H9 (cell line): ENCODE measurements at regions not wholly inside any gene's neighbourhood (a gene's known extent, or its start where the extent isn't known, plus 50 kb on each side); places are given as distances from the start of the nearest gene placed in this dataset.

Experiments
- DNase-seq: peaks from one replicate; pipeline ENCODE4 v3.0.0-alpha.2; 2017
- H2AFZ ChIP-seq: one replicate; pipeline ENCODE4 v1.6.1; 2013; ENCODE audit warnings: mild to moderate bottlenecking, low read length, control low read depth, moderate library complexity
- H2AK5ac ChIP-seq: 2 replicates; pipeline ENCODE4 v1.6.1; 2013; ENCODE audit warnings: low read length, control low read depth, mixed read lengths; ENCODE audit not compliant: insufficient read length
- H2BK120ac ChIP-seq: one replicate; pipeline ENCODE4 v1.6.1; 2013; ENCODE audit warnings: low read depth, mild to moderate bottlenecking, low read length, control low read depth, inconsistent platforms; ENCODE audit not compliant: poor library complexity, severe bottlenecking
- H2BK12ac ChIP-seq: 2 replicates; pipeline ENCODE4 v1.6.1; 2013; ENCODE audit warnings: low read length, control low read depth, mixed read lengths, low read depth; ENCODE audit not compliant: insufficient read length
- H2BK15ac ChIP-seq: 2 replicates; pipeline ENCODE4 v1.6.1; 2013; ENCODE audit warnings: low read depth, low read length, control low read depth
- H2BK20ac ChIP-seq: one replicate; pipeline ENCODE4 v1.6.1; 2013; ENCODE audit warnings: low read depth, mild to moderate bottlenecking, low read length, control low read depth, inconsistent platforms; ENCODE audit not compliant: poor library complexity, severe bottlenecking
- H2BK5ac ChIP-seq: 2 replicates; pipeline ENCODE4 v1.6.1; 2013; ENCODE audit warnings: low read length, control low read depth, mixed read lengths; ENCODE audit not compliant: insufficient read length
- H3K14ac ChIP-seq: 2 replicates; pipeline ENCODE4 v1.6.1; 2013; ENCODE audit warnings: low read length, control low read depth; ENCODE audit not compliant: insufficient read depth
- H3K18ac ChIP-seq: 2 replicates; pipeline ENCODE4 v1.6.1; 2013; ENCODE audit warnings: low read depth, mild to moderate bottlenecking, mixed read lengths, low read length, control low read depth; ENCODE audit not compliant: insufficient read length
- H3K23ac ChIP-seq: 2 replicates; pipeline ENCODE4 v1.6.1; 2013; ENCODE audit warnings: low read length, control low read depth, mixed read lengths, low read depth; ENCODE audit not compliant: insufficient read length
- H3K23me2 ChIP-seq: 2 replicates; pipeline ENCODE4 v1.6.1; 2013; ENCODE audit warnings: low read depth, mild to moderate bottlenecking, mixed read lengths, low read length, control low read depth; ENCODE audit not compliant: insufficient read length, poor library complexity, severe bottlenecking
- H3K27ac ChIP-seq: 2 replicates; pipeline ENCODE4 v1.5.1; 2013; ENCODE audit warnings: low read length, control low read depth, mixed read lengths, low read depth; ENCODE audit not compliant: insufficient read length
- H3K27me3 ChIP-seq: 2 replicates; pipeline ENCODE4 v1.6.1; 2013; ENCODE audit warnings: low read length, control low read depth, inconsistent platforms; ENCODE audit not compliant: insufficient read depth
- H3K4ac ChIP-seq: 2 replicates; pipeline ENCODE4 v1.6.1; 2013; ENCODE audit warnings: low read depth, mild to moderate bottlenecking, control low read depth, inconsistent platforms, low read length, moderate library complexity
- H3K4me1 ChIP-seq: 2 replicates; pipeline ENCODE4 v1.6.1; 2013; ENCODE audit warnings: low read length, control low read depth, inconsistent platforms; ENCODE audit not compliant: insufficient read depth
- H3K4me2 ChIP-seq: 2 replicates; pipeline ENCODE4 v1.6.1; 2013; ENCODE audit warnings: low read length, control low read depth, mixed read lengths; ENCODE audit not compliant: insufficient read length, insufficient read depth
- H3K56ac ChIP-seq: 2 replicates; pipeline ENCODE4 v1.6.1; 2013; ENCODE audit warnings: low read depth, mild to moderate bottlenecking, mixed read lengths, low read length, control low read depth; ENCODE audit not compliant: insufficient read length
- H3K79me1 ChIP-seq: 2 replicates; pipeline ENCODE4 v1.6.1; 2013; ENCODE audit warnings: low read depth, mild to moderate bottlenecking, moderate library complexity, low read length, control low read depth, inconsistent platforms; ENCODE audit not compliant: insufficient read depth, poor library complexity, severe bottlenecking
- H3K79me2 ChIP-seq: 2 replicates; pipeline ENCODE4 v1.6.1; 2013; ENCODE audit warnings: low read length, control low read depth, inconsistent platforms; ENCODE audit not compliant: insufficient read depth
- H3K9ac ChIP-seq: 2 replicates; pipeline ENCODE4 v1.6.1; 2013; ENCODE audit warnings: low read length, control low read depth, mixed read lengths; ENCODE audit not compliant: insufficient read length; ENCODE audit errors: extremely low read depth
- H3K9me3 ChIP-seq: one replicate; pipeline ENCODE4 v1.6.1; 2013; ENCODE audit warnings: low read depth, low read length, inconsistent platforms; ENCODE audit not compliant: control insufficient read depth
- H3T11ph ChIP-seq: one replicate; pipeline ENCODE4 v1.6.1; 2013; ENCODE audit warnings: mild to moderate bottlenecking, low read length, control low read depth, inconsistent platforms
- H4K20me1 ChIP-seq: one replicate; pipeline ENCODE4 v1.6.1; 2013; ENCODE audit not compliant: control insufficient read depth, insufficient read length, insufficient read depth
- H4K5ac ChIP-seq: 2 replicates; pipeline ENCODE4 v1.6.1; 2013; ENCODE audit warnings: low read depth, mild to moderate bottlenecking, mixed read lengths, low read length, control low read depth; ENCODE audit not compliant: insufficient read length
- H4K8ac ChIP-seq: replicated peaks from 2 replicates; pipeline ENCODE4 v1.6.1; 2013; ENCODE audit warnings: low read length, control low read depth, mixed read lengths, low read depth; ENCODE audit not compliant: insufficient read length
- H4K91ac ChIP-seq: 2 replicates; pipeline ENCODE4 v1.6.1; 2013; ENCODE audit warnings: low read depth, mild to moderate bottlenecking, moderate library complexity, mixed read lengths, low read length, control low read depth; ENCODE audit not compliant: insufficient read length
- H3K27ac Mint-ChIP-seq, 3 experiments: 2 replicates in 2 of 3; 3 replicates in 1 of 3; pipeline ENCODE4 v1.8.0; 2020 to 2021; ENCODE audit warnings: mixed read lengths in 3 of 3, mild to moderate bottlenecking in 1 of 3, moderate library complexity in 1 of 3
- H3K27me3 Mint-ChIP-seq: 2 replicates; pipeline ENCODE4 v1.8.0; 2021; ENCODE audit warnings: low read depth, mild to moderate bottlenecking, moderate library complexity, mixed read lengths
- H3K36me3 Mint-ChIP-seq, 3 experiments: 2 replicates in 2 of 3; 3 replicates in 1 of 3; pipeline ENCODE4 v1.8.0; 2020 to 2021; ENCODE audit warnings: low read depth in 3 of 3, mixed read lengths in 3 of 3; ENCODE audit not compliant: insufficient read depth in 1 of 3
- H3K4me1 Mint-ChIP-seq, 2 experiments: 2 replicates each; pipeline ENCODE4 v1.8.0; 2020; ENCODE audit warnings: mixed read lengths in 2 of 2
- H3K4me3 Mint-ChIP-seq, 2 experiments: 2 replicates in 1 of 2; 3 replicates in 1 of 2; pipeline ENCODE4 v1.8.0; 2020 to 2021; ENCODE audit warnings: mild to moderate bottlenecking in 2 of 2, mixed read lengths in 2 of 2, moderate library complexity in 1 of 2
- H3K9me3 Mint-ChIP-seq, 2 experiments: 2 replicates in 1 of 2; 3 replicates in 1 of 2; pipeline ENCODE4 v1.8.0; 2020; ENCODE audit warnings: mild to moderate bottlenecking in 2 of 2, mixed read lengths in 2 of 2, moderate library complexity in 1 of 2
- CTCF ChIP-seq: fragments of 200-600 bp; sonication (generic); conservative IDR thresholded peaks from 3 replicates; pipeline ENCODE4 v1.8.0; 2021; ENCODE audit warnings: antibody characterized with exemption, mild to moderate bottlenecking
- WGBS: extraction: QIAGEN DNeasy Blood & Tissue Kit; methylation state at CpG from one replicate; pipeline ENCODE4 v1.1.7; 2013; ENCODE audit warnings: missing lambda C conversion rate, low lambda C conversion rate, mixed read lengths; ENCODE audit not compliant: insufficient read length; ENCODE audit errors: extremely low coverage; 5-methylcytosine and 5-hydroxymethylcytosine counted together

- Histone ChIP-seq H4K8ac (no peak overlapping the region), H2AK5ac (no peak overlapping the region), H2AFZ (no peak overlapping the region), H2BK12ac (no peak overlapping the region), H3K4ac (no peak overlapping the region), H3K27me3 (no peaks in the 10 kb centered on the region), H3K56ac (no peak overlapping the region), H3T11ph (no peak overlapping the region), H4K20me1 (no peaks in the 10 kb centered on the region), H2BK15ac (no peak overlapping the region), H3K9ac (no peak overlapping the region), H3K23ac (no peak overlapping the region), H3K14ac (no peak overlapping the region), H2BK20ac (no peak overlapping the region), H2BK120ac (no peak overlapping the region), H3K79me2 (no peaks in the 10 kb centered on the region), H4K91ac (no peak overlapping the region), H2BK5ac (no peak overlapping the region), H3K4me2 (no peak overlapping the region), H3K79me1 (no peaks in the 10 kb centered on the region), H4K5ac (no peak overlapping the region), H3K27ac (no peak overlapping the region), H3K23me2 (no peaks in the 10 kb centered on the region), H3K9me3 (no peaks in the 10 kb centered on the region), H3K18ac (no peak overlapping the region), H3K4me1 (no peaks in the 10 kb centered on the region)
- Mint-ChIP-seq H3K9me3 (peaks cover 7% of the 10 kb centered on the region in 2 experiments; a peak in 3 of 5 replicates), H3K4me3 (no peak overlapping the region), H3K36me3 (peaks cover 2 to 6% (median 4%) of the 10 kb centered on the region in 3 experiments; a peak in 6 of 7 replicates), H3K27me3 (peaks cover 33% of the 10 kb centered on the region), H3K27ac (no peak overlapping the region), H3K4me1 (peaks cover 8 to 11% of the 10 kb centered on the region in 2 experiments)
- WGBS: no CpG with 5 or more reads among the region's 13 CpGs
- DNase-seq: no peak
- no peak for TF ChIP-seq CTCF
These were observed 906.2 kb downstream of the BRD1 start for GRCh38 chr22:48921411-48921903.
